Mesendoderm (in vitro differentiated cells): ENCODE measurements at regions not wholly inside any gene's neighbourhood (a gene's known extent, or its start where the extent isn't known, plus 50 kb on each side); places are given as distances from the start of the nearest gene placed in this dataset.

Experiments used
- DNase-seq: peaks from one replicate; pipeline ENCODE4 v3.0.0; 2013
- H2AK5ac ChIP-seq: 2 replicates; pipeline ENCODE4 v1.6.1; 2013; ENCODE audit warnings: low read length, inconsistent platforms
- H2BK120ac ChIP-seq: 2 replicates; pipeline ENCODE4 v1.6.1; 2013; ENCODE audit warnings: low read depth, mild to moderate bottlenecking, low read length, moderate library complexity, mixed read lengths
- H2BK15ac ChIP-seq: replicated peaks from 2 replicates; pipeline ENCODE4 v1.6.1; 2013; ENCODE audit warnings: low read depth, mild to moderate bottlenecking, moderate library complexity
- H2BK5ac ChIP-seq: 2 replicates; pipeline ENCODE4 v1.6.1; 2013; ENCODE audit warnings: low read length, inconsistent platforms
- H3K18ac ChIP-seq: 2 replicates; pipeline ENCODE4 v1.6.1; 2013; ENCODE audit warnings: mild to moderate bottlenecking, low read length, mixed read lengths
- H3K23ac ChIP-seq: one replicate; pipeline ENCODE4 v1.6.1; 2013; ENCODE audit warnings: low read length
- H3K27ac ChIP-seq: 2 replicates; pipeline ENCODE4 v1.5.1; 2013; ENCODE audit warnings: low read depth, mild to moderate bottlenecking, inconsistent platforms, low read length, moderate library complexity
- H3K27me3 ChIP-seq: 2 replicates; pipeline ENCODE4 v1.6.1; 2013; ENCODE audit warnings: low read length, control low read depth, mild to moderate bottlenecking, inconsistent platforms; ENCODE audit not compliant: insufficient read depth, poor library complexity
- H3K36me3 ChIP-seq: 2 replicates; pipeline ENCODE4 v1.6.1; 2013; ENCODE audit warnings: low read length, inconsistent platforms; ENCODE audit not compliant: control insufficient read depth, insufficient read depth
- H3K4ac ChIP-seq: one replicate; pipeline ENCODE4 v1.6.1; 2013; ENCODE audit warnings: low read depth, mild to moderate bottlenecking, low read length, moderate library complexity
- H3K4me1 ChIP-seq: 2 replicates; pipeline ENCODE4 v1.6.1; 2013; ENCODE audit warnings: low read depth, low read length, inconsistent platforms; ENCODE audit not compliant: control insufficient read depth
- H3K4me2 ChIP-seq: 2 replicates; pipeline ENCODE4 v1.6.1; 2013; ENCODE audit warnings: low read length
- H3K4me3 ChIP-seq: 2 replicates; pipeline ENCODE4 v1.5.1; 2013; ENCODE audit warnings: mild to moderate bottlenecking, low read length
- H3K56ac ChIP-seq: one replicate; pipeline ENCODE4 v1.6.1; 2013; ENCODE audit warnings: low read length
- H3K79me1 ChIP-seq: 2 replicates; pipeline ENCODE4 v1.6.1; 2013; ENCODE audit warnings: low read length, inconsistent platforms
- H3K79me2 ChIP-seq: 2 replicates; pipeline ENCODE4 v1.6.1; 2013; ENCODE audit warnings: mild to moderate bottlenecking, low read length; ENCODE audit not compliant: control insufficient read depth, insufficient read depth
- H3K9ac ChIP-seq: 2 replicates; pipeline ENCODE4 v1.6.1; 2013; ENCODE audit warnings: low read length, inconsistent platforms
- H4K5ac ChIP-seq: one replicate; pipeline ENCODE4 v1.6.1; 2013; ENCODE audit warnings: low read length
- H4K8ac ChIP-seq: one replicate; pipeline ENCODE4 v1.6.1; 2013; ENCODE audit warnings: low read depth, mild to moderate bottlenecking, control low read depth, low read length, moderate library complexity
- WGBS: extraction: QIAGEN DNeasy Blood & Tissue Kit; methylation state at CpG from one replicate; pipeline ENCODE4 v1.1.7; 2013; ENCODE audit warnings: low lambda C conversion rate, missing lambda C conversion rate; ENCODE audit not compliant: insufficient coverage; ENCODE audit errors: extremely low coverage; 5-methylcytosine and 5-hydroxymethylcytosine counted together

DNA sequence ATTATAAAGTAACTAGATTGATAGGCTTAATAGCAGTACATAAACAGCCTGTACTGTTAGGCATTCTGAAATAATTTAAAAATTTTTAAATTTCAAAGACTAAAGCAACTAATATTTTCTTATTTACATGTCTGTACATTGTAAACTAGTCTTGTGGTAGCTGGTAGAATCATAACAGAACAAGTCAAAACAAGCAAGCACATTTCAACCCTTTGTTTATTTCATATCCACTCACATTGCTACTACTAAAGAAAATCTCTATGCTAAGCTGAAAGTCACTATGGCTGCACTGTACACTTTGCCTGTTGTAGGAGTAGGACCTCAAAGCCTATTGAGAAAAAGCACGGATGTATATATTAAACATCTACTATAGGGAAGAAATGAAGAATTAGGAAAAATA, 738.2 kb upstream of the ADGRL4 start:
- H3K9ac ChIP-seq, result no peak overlapping the region
- H3K18ac ChIP-seq, result no peak overlapping the region
- H3K79me1 ChIP-seq, result no peaks in the 10 kb centered on the region
- no peak overlapping the region for H3K4me2 ChIP-seq
- H2AK5ac ChIP-seq, result no peak overlapping the region
- no peaks in the 10 kb centered on the region for H3K4me1 ChIP-seq
- no peak overlapping the region for H3K27ac ChIP-seq
- H3K4ac ChIP-seq, result no peak overlapping the region
- H4K5ac ChIP-seq, result no peak overlapping the region
- no peaks in the 10 kb centered on the region for H3K27me3 ChIP-seq
- no peak overlapping the region for H3K23ac ChIP-seq
- DNase-seq, result no peak
- no peak overlapping the region for H2BK15ac ChIP-seq
- no peak overlapping the region for H3K4me3 ChIP-seq
- H4K8ac ChIP-seq, result no peak overlapping the region
- H3K56ac ChIP-seq, result no peak overlapping the region
- no peak overlapping the region for H2BK120ac ChIP-seq
- H3K36me3 ChIP-seq, result no peaks in the 10 kb centered on the region
- H2BK5ac ChIP-seq, result no peak overlapping the region
- no CpG with 5 or more reads among the region's 1 CpG for WGBS
- H3K79me2 ChIP-seq, result no peaks in the 10 kb centered on the region

DNA sequence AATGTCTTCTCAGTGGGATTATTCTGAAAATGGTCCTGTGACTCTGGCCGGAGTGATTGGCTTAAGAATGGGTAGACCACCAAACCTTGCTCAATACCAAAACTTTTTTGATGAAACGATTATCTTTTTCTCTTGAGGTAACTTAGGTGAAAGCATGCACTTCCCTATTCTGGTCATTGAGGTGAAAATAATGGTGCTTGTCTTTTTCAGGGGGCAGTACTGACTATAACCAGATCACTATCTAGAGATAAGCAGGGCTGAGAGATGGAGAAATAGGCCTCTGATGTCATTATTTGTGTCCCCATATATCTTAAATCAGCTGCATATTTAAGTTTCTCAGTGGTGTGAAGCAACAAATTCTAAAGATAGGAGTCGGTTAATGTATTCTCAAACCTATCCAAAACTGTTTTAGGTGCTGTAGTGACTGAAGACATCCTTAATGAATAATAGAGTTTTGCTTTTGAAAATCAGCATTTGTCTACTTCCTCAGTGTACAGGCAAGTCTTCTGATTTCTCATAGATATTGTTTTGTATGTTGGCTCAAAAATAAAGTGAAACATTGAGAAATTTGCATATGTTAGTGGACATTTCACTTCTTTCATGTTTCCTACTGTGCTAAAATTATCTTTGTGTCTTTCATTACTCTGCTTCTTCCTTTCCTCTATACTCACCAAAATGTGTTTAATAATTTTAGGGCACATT, 735.3 kb upstream of the ADGRL4 start:
- no CpG with 5 or more reads among the region's 3 CpGs for WGBS
- Histone ChIP-seq H4K5ac (no peak overlapping the region), H2BK15ac (no peak overlapping the region), H3K18ac (no peak overlapping the region), H3K79me2 (no peaks in the 10 kb centered on the region), H3K27me3 (no peaks in the 10 kb centered on the region), H2AK5ac (no peak overlapping the region), H3K79me1 (no peaks in the 10 kb centered on the region), H3K4me2 (no peak overlapping the region), H3K23ac (no peak overlapping the region), H3K4me3 (no peak overlapping the region), H3K36me3 (no peaks in the 10 kb centered on the region), H3K27ac (no peak overlapping the region), H3K4me1 (no peaks in the 10 kb centered on the region), H2BK120ac (no peak overlapping the region), H3K9ac (no peak overlapping the region), H3K4ac (no peak overlapping the region), H3K56ac (no peak overlapping the region), H2BK5ac (no peak overlapping the region), H4K8ac (no peak overlapping the region)
- no peak for DNase-seq

DNA sequence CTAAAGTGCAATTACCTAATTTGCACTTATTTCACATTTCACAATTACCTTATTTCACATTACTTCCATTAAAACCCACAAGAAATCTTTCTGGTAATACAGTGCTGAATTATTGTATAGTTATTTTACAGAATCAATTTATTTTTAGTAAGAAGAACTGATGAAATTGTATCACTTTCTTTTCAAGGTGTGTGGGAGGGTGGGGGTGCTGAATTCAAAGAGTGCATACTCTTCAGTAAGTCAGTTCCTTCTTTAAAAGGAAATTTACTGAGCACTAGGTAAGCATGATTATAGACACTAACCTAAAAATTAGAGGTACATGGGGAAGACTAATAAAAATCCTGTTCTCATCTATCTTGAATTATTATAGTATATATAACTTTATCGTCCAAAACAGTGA, 731.6 kb upstream of the ADGRL4 start:
- H3K27ac ChIP-seq, result no peak overlapping the region
- WGBS, result no CpG with 5 or more reads among the region's 1 CpG
- H3K79me2 ChIP-seq, result no peaks in the 10 kb centered on the region
- H3K4me2 ChIP-seq, result no peak overlapping the region
- H3K4me3 ChIP-seq, result no peak overlapping the region
- H4K5ac ChIP-seq, result no peak overlapping the region
- H2AK5ac ChIP-seq, result no peak overlapping the region
- H3K27me3 ChIP-seq, result no peaks in the 10 kb centered on the region
- H3K56ac ChIP-seq, result no peak overlapping the region
- no peaks in the 10 kb centered on the region for H3K36me3 ChIP-seq
- no peak overlapping the region for H3K9ac ChIP-seq
- no peak overlapping the region for H2BK15ac ChIP-seq
- no peak overlapping the region for H4K8ac ChIP-seq
- H2BK120ac ChIP-seq, result no peak overlapping the region
- H3K4ac ChIP-seq, result no peak overlapping the region
- H3K79me1 ChIP-seq, result no peaks in the 10 kb centered on the region
- no peak overlapping the region for H3K18ac ChIP-seq
- H3K4me1 ChIP-seq, result no peaks in the 10 kb centered on the region
- H3K23ac ChIP-seq, result no peak overlapping the region
- no peak for DNase-seq
- no peak overlapping the region for H2BK5ac ChIP-seq

DNA sequence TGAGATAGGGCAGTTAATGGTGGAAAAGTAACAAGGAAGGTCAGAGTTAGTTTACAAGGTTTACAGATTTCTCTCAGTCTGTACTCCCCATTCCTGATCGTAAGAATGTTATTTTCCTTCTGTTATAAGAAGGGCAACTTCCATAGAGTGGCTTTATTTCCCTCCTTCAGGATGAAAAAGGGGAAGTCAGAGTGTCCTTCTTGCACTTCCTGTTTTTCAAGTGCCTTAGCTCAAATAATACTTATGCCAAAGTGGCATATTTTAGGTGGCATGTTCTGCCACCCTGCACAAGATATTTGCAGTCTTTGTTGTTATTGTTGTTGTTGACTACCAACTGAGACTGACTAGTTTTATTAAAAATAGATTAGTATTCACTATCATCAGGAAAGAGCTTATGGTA, 730.7 kb upstream of the ADGRL4 start:
- H3K79me2 ChIP-seq, result no peaks in the 10 kb centered on the region

DNA sequence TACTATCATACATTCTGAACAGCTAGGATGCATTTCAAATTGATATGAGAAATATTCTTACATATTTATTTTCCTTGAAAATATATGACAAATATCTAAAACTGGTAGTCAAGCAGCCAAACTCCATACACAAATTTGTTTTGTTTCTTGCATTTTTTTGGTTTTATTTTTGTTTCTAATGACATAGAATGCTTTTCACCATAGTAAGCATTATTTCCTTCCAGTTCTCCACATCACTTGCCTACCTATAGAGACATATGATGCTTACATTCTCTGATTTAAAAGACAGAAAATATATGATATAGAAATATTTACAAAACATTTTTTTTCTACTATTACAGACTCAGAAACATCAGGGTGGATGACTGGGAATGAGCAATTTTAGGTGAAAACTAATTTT, 726.4 kb upstream of the ADGRL4 start:
- Histone ChIP-seq H2BK120ac (no peak overlapping the region), H2AK5ac (no peak overlapping the region), H3K9ac (no peak overlapping the region), H3K27me3 (no peaks in the 10 kb centered on the region), H3K36me3 (no peaks in the 10 kb centered on the region), H4K8ac (no peak overlapping the region), H3K79me1 (no peaks in the 10 kb centered on the region), H3K18ac (no peak overlapping the region), H4K5ac (no peak overlapping the region), H3K23ac (no peak overlapping the region), H3K4me2 (no peak overlapping the region), H2BK5ac (no peak overlapping the region), H3K56ac (no peak overlapping the region), H2BK15ac (no peak overlapping the region), H3K27ac (no peak overlapping the region), H3K4ac (no peak overlapping the region), H3K79me2 (no peaks in the 10 kb centered on the region), H3K4me1 (no peaks in the 10 kb centered on the region), H3K4me3 (no peak overlapping the region)
- no peak for DNase-seq

More for the DNA sequence above, 730.7 kb upstream of the ADGRL4 start:
- H2BK15ac ChIP-seq, result no peak overlapping the region
- no peak overlapping the region for H3K27ac ChIP-seq
- no peaks in the 10 kb centered on the region for H3K36me3 ChIP-seq
- H3K18ac ChIP-seq, result no peak overlapping the region
- no peak overlapping the region for H4K8ac ChIP-seq
- H2BK120ac ChIP-seq, result no peak overlapping the region
- no peak for DNase-seq
- H3K4ac ChIP-seq, result no peak overlapping the region
- H3K4me1 ChIP-seq, result no peaks in the 10 kb centered on the region
- no peak overlapping the region for H4K5ac ChIP-seq
- H3K23ac ChIP-seq, result no peak overlapping the region
- H3K4me2 ChIP-seq, result no peak overlapping the region
- no peak overlapping the region for H2AK5ac ChIP-seq
- no peaks in the 10 kb centered on the region for H3K27me3 ChIP-seq
- H3K9ac ChIP-seq, result no peak overlapping the region
- H3K4me3 ChIP-seq, result no peak overlapping the region
- no peak overlapping the region for H2BK5ac ChIP-seq
- H3K56ac ChIP-seq, result no peak overlapping the region
- no peaks in the 10 kb centered on the region for H3K79me1 ChIP-seq
- WGBS, result no CpG with 5 or more reads among the region's 1 CpG

DNA sequence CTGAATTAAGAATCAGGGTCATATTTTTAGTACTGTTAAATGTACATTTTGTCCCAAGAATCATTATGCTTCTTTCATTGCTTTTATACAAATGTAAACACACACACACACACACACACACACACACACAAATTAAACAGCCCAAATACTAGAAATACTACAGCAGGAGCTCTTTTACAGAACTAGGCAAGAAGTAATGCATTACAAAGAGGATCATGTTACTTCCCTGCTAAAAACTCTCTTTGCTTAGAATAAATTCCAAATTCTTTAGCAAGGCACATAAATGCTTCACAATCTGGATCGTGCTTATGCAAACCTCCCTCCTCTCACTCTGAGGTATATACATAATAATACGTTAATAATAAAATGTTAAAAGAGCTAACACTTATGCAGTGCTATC, 720.4 kb upstream of the ADGRL4 start:
- H4K8ac ChIP-seq, result no peak overlapping the region
- WGBS, result no CpG with 5 or more reads among the region's 2 CpGs
- H3K4me1 ChIP-seq, result no peaks in the 10 kb centered on the region
- H3K4me2 ChIP-seq, result no peak overlapping the region
- H2BK15ac ChIP-seq, result no peak overlapping the region
- no peak overlapping the region for H2AK5ac ChIP-seq
- no peak overlapping the region for H3K23ac ChIP-seq
- H3K79me1 ChIP-seq, result no peaks in the 10 kb centered on the region
- H3K79me2 ChIP-seq, result no peaks in the 10 kb centered on the region
- no peak overlapping the region for H3K4ac ChIP-seq
- no peak overlapping the region for H3K18ac ChIP-seq
- no peaks in the 10 kb centered on the region for H3K36me3 ChIP-seq
- no peak overlapping the region for H3K56ac ChIP-seq
- no peak overlapping the region for H2BK5ac ChIP-seq
- no peaks in the 10 kb centered on the region for H3K27me3 ChIP-seq
- no peak overlapping the region for H3K9ac ChIP-seq
- H2BK120ac ChIP-seq, result no peak overlapping the region
- DNase-seq, result no peak
- H3K27ac ChIP-seq, result no peak overlapping the region
- no peak overlapping the region for H4K5ac ChIP-seq
- no peak overlapping the region for H3K4me3 ChIP-seq
